ENCODE measurements at regions not wholly inside any gene's neighbourhood (a gene's known extent, or its start where the extent isn't known, plus 50 kb on each side); places are given as distances from the start of the nearest gene placed in this dataset.

DNA sequence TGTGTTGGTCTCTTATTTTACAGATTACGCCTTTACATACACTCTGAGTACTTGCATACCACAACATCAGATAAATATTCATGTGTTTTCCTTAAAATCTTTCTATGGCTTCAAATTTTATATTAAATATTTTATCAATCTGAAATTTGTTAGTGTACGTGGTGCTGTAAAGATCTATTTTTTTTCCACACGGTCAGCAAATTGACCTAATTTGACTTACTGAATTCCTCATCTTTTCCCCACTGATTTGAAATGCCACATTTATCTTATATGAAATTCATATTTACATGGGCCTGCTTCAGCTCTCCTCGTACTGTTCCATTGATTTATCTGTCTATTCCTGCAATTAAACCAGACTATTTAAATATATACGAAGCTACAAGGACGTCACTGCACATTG is 433.8 kb upstream of the ZNF507 start:
- Histone ChIP-seq H3K4me3 (ENCODE audit: extremely low read depth in 1 of 4, insufficient read depth in 2 of 4, low read depth in 3 of 4, low read length in 4 of 4) (no peak overlapping the region), H3K79me2 (ENCODE audit: control insufficient read depth in 1 of 2, insufficient read depth in 2 of 2, low read length in 2 of 2) (no peaks in the 10 kb centered on the region), H3K23me2 (ENCODE audit: low read depth, low read length) (no peaks in the 10 kb centered on the region; the same call in 1 of the 2 replicates), H3K9ac (replicated peaks in 1 of 4; ENCODE audit: extremely low read depth in 1 of 4, low read depth in 3 of 4, low read length in 3 of 4) (no peak overlapping the region), H2BK15ac (ENCODE audit: low read length) (no peak overlapping the region), H2BK120ac (replicated peaks; ENCODE audit: low read depth, low read length) (no peak overlapping the region), H3K14ac (ENCODE audit: insufficient read length) (no peak overlapping the region), H3K79me1 (ENCODE audit: low read depth, low read length) (no peaks in the 10 kb centered on the region), H3K9me3 (ENCODE audit: insufficient read depth in 2 of 2, low read depth in 1 of 2, low read length in 1 of 2) (no peaks in the 10 kb centered on the region), H4K5ac (ENCODE audit: insufficient read length, low read depth, low read length) (no peak overlapping the region), H3K27ac (ENCODE audit: low read depth, low read length) (no peak overlapping the region), H4K91ac (replicated peaks; ENCODE audit: insufficient read length, low read length) (no peak overlapping the region), H4K20me1 (replicated peaks in 1 of 2; ENCODE audit: control insufficient read depth in 1 of 2, insufficient read depth in 2 of 2, low read length in 2 of 2) (no peaks in the 10 kb centered on the region), H3K4me2 (ENCODE audit: insufficient read depth in 1 of 2, low read depth in 2 of 2, low read length in 2 of 2) (no peak overlapping the region), H3K23ac (ENCODE audit: insufficient read length) (no peak overlapping the region), H2AFZ (ENCODE audit: low read length) (no peak overlapping the region), H4K8ac (ENCODE audit: extremely low read depth, insufficient read depth, low read length) (no peak overlapping the region), H2BK20ac (ENCODE audit: low read length) (no peak overlapping the region), H2BK5ac (ENCODE audit: low read depth, low read length) (no peak overlapping the region), H3K4me1 (replicated peaks in 1 of 4; ENCODE audit: control insufficient read depth in 3 of 4, insufficient read depth in 4 of 4, low read length in 3 of 4) (no peaks in the 10 kb centered on the region; a peak in 1 of 7 replicates), H3K27me3 (replicated peaks in 1 of 4; ENCODE audit: control insufficient read depth in 3 of 4, extremely low read depth in 1 of 4, insufficient read depth in 3 of 4, low read length in 3 of 4) (no peaks in the 10 kb centered on the region), H3K18ac (ENCODE audit: extremely low read depth, low read length) (no peak overlapping the region), H3K56ac (replicated peaks; ENCODE audit: insufficient read length, low read depth, low read length) (no peak overlapping the region), H2BK12ac (ENCODE audit: low read depth, low read length) (no peak overlapping the region), H2AK5ac (ENCODE audit: low read depth, low read length) (no peak overlapping the region), H3K4ac (replicated peaks; ENCODE audit: insufficient read length, low read depth, low read length) (no peak overlapping the region), H3K36me3 (ENCODE audit: control insufficient read depth in 2 of 4, insufficient read depth in 4 of 4, low read length in 3 of 4) (no peaks in the 10 kb centered on the region)
- ChIA-PET CTCF (ENCODE audit: partially characterized antibody) (no interaction called here), POLR2A (ENCODE audit: partially characterized antibody) (no interaction called here)
- no peak for TF ChIP-seq SP2 (IDR thresholded peaks at IDR 0.05; ENCODE audit: low read length)
- no peak for TF ChIP-seq SUZ12 (IDR thresholded peaks at IDR 0.05; ENCODE audit: low read length)
- no peak for TF ChIP-seq HDAC2 (IDR thresholded peaks at IDR 0.05; ENCODE audit: borderline replicate concordance in 1 of 2, low read depth in 2 of 2, low read length in 2 of 2)
- TF ChIP-seq PHF8 (conservative IDR thresholded peaks at IDR 0.05; ENCODE audit: low read depth, low read length), result no peak
- TF ChIP-seq JUND (IDR thresholded peaks at IDR 0.05; ENCODE audit: low read length), result no peak
- no peak for TF ChIP-seq JUN (IDR thresholded peaks at IDR 0.05; ENCODE audit: low read depth, low read length)
- TF ChIP-seq GABPA (IDR thresholded peaks at IDR 0.05; ENCODE audit: borderline replicate concordance, insufficient read depth, low read length), result no peak
- no peak for TF ChIP-seq SP4 (IDR thresholded peaks at IDR 0.05; ENCODE audit: low read length)
- no peak for TF ChIP-seq POLR2A (IDR thresholded peaks at IDR 0.05; ENCODE audit: control extremely low read depth in 1 of 2, low read depth in 2 of 2, low read length in 2 of 2)
- TF ChIP-seq ASH2L (IDR thresholded peaks at IDR 0.05; ENCODE audit: low read length), result no peak
- TF ChIP-seq TCF12 (IDR thresholded peaks at IDR 0.05; ENCODE audit: low read depth, low read length), result no peak
- WGBS, 2 experiments (ENCODE audit: extremely low coverage in 1 of 2, insufficient coverage in 1 of 2, insufficient read length in 1 of 2, insufficient replicate concordance in 2 of 2, low coverage in 1 of 2, low lambda C conversion rate in 2 of 2, missing lambda C conversion rate in 1 of 2), result 94% methylated on average over 6 of the region's 6 CpGs; no CpG with 5 or more reads in 1 of the 2 experiments
- no peak for DNase-seq (ENCODE audit: low read depth in 1 of 2, low spot score in 2 of 2)
- no peak for FAIRE-seq
